ENCODE measurements at regions not wholly inside any gene's neighbourhood (a gene's known extent, or its start where the extent isn't known, plus 50 kb on each side); places are given as distances from the start of the nearest gene placed in this dataset.

DNA sequence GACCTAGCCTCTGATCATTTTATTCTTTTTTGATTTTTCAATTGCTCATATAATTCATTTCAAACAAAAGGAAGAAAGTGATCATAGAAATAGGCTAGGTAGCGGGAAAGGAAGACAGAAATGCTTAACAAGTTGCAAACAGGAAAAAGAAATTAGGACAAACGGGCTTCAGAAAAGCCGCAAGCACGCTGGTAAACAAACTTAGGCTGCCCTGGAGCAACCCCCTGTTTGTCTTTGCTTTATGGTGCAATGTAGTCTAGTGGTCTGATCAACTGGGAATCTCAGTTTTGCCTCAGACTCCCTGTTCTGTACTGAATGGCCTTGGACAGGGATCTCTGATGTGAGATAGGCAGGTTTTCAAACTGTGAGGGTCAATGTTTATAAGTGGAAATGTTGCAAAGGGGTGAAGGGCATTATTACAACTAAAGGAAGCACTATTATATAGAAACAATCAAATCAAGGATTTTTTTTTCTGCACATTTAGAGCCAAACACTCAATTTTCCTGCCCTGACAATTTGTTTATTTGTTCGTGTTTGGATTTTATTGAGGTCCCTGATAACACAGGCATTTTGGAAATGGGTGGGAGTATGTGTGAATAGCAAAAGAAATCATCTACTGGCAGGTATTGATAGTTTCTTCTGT is 146.8 kb upstream of the NRIP1 start (continued):
- no peak for TF ChIP-seq ZNF782 (CRISPR knock-in tag; IDR thresholded peaks at IDR 0.05; ENCODE audit: borderline replicate concordance)
- no peak for TF ChIP-seq PAX8 (CRISPR knock-in tag; IDR thresholded peaks at IDR 0.05; ENCODE audit: borderline replicate concordance)
- TF ChIP-seq, protein P1, sequence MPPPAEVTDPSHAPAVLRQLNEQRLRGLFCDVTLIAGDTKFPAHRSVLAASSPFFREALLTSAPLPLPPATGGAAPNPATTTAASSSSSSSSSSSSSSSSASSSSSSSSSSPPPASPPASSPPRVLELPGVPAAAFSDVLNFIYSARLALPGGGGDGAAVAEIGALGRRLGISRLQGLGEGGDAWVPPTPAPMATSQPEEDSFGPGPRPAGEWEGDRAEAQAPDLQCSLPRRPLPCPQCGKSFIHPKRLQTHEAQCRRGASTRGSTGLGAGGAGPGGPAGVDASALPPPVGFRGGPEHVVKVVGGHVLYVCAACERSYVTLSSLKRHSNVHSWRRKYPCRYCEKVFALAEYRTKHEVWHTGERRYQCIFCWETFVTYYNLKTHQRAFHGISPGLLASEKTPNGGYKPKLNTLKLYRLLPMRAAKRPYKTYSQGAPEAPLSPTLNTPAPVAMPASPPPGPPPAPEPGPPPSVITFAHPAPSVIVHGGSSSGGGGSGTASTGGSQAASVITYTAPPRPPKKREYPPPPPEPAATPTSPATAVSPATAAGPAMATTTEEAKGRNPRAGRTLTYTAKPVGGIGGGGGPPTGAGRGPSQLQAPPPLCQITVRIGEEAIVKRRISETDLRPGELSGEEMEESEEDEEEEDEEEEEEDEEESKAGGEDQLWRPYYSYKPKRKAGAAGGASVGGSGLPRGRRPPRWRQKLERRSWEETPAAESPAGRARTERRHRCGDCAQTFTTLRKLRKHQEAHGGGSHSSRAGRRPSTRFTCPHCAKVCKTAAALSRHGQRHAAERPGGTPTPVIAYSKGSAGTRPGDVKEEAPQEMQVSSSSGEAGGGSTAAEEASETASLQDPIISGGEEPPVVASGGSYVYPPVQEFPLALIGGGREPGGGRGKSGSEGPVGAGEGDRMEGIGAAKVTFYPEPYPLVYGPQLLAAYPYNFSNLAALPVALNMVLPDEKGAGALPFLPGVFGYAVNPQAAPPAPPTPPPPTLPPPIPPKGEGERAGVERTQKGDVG (CRISPR knock-in tag; IDR thresholded peaks at IDR 0.05; ENCODE audit: borderline replicate concordance) = no peak
- no peak for TF ChIP-seq ZNF761 (CRISPR knock-in tag; conservative IDR thresholded peaks at IDR 0.05)
- no peak for TF ChIP-seq ZFP37 (CRISPR knock-in tag; IDR thresholded peaks at IDR 0.05; ENCODE audit: borderline replicate concordance)
- TF ChIP-seq, protein P2, sequence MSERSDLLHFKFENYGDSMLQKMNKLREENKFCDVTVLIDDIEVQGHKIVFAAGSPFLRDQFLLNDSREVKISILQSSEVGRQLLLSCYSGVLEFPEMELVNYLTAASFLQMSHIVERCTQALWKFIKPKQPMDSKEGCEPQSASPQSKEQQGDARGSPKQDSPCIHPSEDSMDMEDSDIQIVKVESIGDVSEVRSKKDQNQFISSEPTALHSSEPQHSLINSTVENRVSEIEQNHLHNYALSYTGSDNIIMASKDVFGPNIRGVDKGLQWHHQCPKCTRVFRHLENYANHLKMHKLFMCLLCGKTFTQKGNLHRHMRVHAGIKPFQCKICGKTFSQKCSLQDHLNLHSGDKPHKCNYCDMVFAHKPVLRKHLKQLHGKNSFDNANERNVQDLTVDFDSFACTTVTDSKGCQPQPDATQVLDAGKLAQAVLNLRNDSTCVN (CRISPR knock-in tag; IDR thresholded peaks at IDR 0.05; ENCODE audit: borderline replicate concordance) = no peak
- TF ChIP-seq, protein P3, sequence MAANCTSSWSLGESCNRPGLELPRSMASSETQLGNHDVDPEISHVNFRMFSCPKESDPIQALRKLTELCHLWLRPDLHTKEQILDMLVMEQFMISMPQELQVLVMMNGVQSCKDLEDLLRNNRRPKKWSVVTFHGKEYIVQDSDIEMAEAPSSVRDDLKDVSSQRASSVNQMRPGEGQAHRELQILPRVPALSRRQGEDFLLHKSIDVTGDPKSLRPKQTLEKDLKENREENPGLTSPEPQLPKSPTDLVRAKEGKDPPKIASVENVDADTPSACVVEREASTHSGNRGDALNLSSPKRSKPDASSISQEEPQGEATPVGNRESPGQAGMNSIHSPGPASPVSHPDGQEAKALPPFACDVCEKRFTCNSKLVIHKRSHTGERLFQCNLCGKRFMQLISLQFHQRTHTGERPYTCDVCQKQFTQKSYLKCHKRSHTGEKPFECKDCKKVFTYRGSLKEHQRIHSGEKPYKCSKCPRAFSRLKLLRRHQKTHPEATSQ (CRISPR knock-in tag; IDR thresholded peaks at IDR 0.05; ENCODE audit: borderline replicate concordance) = no peak; the same call in 1 of the 2 replicates
- TF ChIP-seq ZNF570 (CRISPR knock-in tag; IDR thresholded peaks at IDR 0.05; ENCODE audit: borderline replicate concordance) = no peak
- TF ChIP-seq ZNF652 (CRISPR knock-in tag; IDR thresholded peaks at IDR 0.05; ENCODE audit: borderline replicate concordance, low read depth) = peak; percentile 71
- TF ChIP-seq, protein P4, sequence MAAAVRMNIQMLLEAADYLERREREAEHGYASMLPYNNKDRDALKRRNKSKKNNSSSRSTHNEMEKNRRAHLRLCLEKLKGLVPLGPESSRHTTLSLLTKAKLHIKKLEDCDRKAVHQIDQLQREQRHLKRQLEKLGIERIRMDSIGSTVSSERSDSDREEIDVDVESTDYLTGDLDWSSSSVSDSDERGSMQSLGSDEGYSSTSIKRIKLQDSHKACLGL (CRISPR knock-in tag; IDR thresholded peaks at IDR 0.05) = no peak
- 0 out of 2 replicates have a peak, but pooled peaks have one; percentile 39 for TF ChIP-seq NCOA5 (CRISPR knock-in tag; IDR thresholded peaks at IDR 0.05)
- TF ChIP-seq STAG1 (CRISPR knock-in tag; IDR thresholded peaks at IDR 0.05) = peak; percentile 52
- no peak for TF ChIP-seq ZBTB38 (CRISPR knock-in tag; IDR thresholded peaks at IDR 0.05)
- 0 out of 2 replicates have a peak, but pooled peaks have one; percentile 42 for TF ChIP-seq KMT2A (CRISPR knock-in tag; IDR thresholded peaks at IDR 0.05)
- TF ChIP-seq ZNF773 (CRISPR knock-in tag; IDR thresholded peaks at IDR 0.05; ENCODE audit: borderline replicate concordance) = no peak
- no peak for TF ChIP-seq ZNF20 (CRISPR knock-in tag; IDR thresholded peaks at IDR 0.05)
- TF ChIP-seq NBN (conservative IDR thresholded peaks at IDR 0.05) = no peak
- 0 out of 2 replicates have a peak, but pooled peaks have one; percentile 16 for TF ChIP-seq ELF4 (CRISPR knock-in tag; IDR thresholded peaks at IDR 0.05; ENCODE audit: borderline replicate concordance)
- no peak for TF ChIP-seq RBAK (CRISPR knock-in tag; IDR thresholded peaks at IDR 0.05)
